H9 (cell line): ENCODE measurements at regions not wholly inside any gene's neighbourhood (a gene's known extent, or its start where the extent isn't known, plus 50 kb on each side); places are given as distances from the start of the nearest gene placed in this dataset.

Source experiments
- DNase-seq: peaks from one replicate; pipeline ENCODE4 v3.0.0-alpha.2; 2017
- H2AFZ ChIP-seq: one replicate; pipeline ENCODE4 v1.6.1; 2013; ENCODE audit warnings: mild to moderate bottlenecking, low read length, control low read depth, moderate library complexity
- H2AK5ac ChIP-seq: 2 replicates; pipeline ENCODE4 v1.6.1; 2013; ENCODE audit warnings: low read length, control low read depth, mixed read lengths; ENCODE audit not compliant: insufficient read length
- H2BK120ac ChIP-seq: one replicate; pipeline ENCODE4 v1.6.1; 2013; ENCODE audit warnings: low read depth, mild to moderate bottlenecking, low read length, control low read depth, inconsistent platforms; ENCODE audit not compliant: poor library complexity, severe bottlenecking
- H2BK12ac ChIP-seq: 2 replicates; pipeline ENCODE4 v1.6.1; 2013; ENCODE audit warnings: low read length, control low read depth, mixed read lengths, low read depth; ENCODE audit not compliant: insufficient read length
- H2BK15ac ChIP-seq: 2 replicates; pipeline ENCODE4 v1.6.1; 2013; ENCODE audit warnings: low read depth, low read length, control low read depth
- H2BK20ac ChIP-seq: one replicate; pipeline ENCODE4 v1.6.1; 2013; ENCODE audit warnings: low read depth, mild to moderate bottlenecking, low read length, control low read depth, inconsistent platforms; ENCODE audit not compliant: poor library complexity, severe bottlenecking
- H2BK5ac ChIP-seq: 2 replicates; pipeline ENCODE4 v1.6.1; 2013; ENCODE audit warnings: low read length, control low read depth, mixed read lengths; ENCODE audit not compliant: insufficient read length
- H3K14ac ChIP-seq: 2 replicates; pipeline ENCODE4 v1.6.1; 2013; ENCODE audit warnings: low read length, control low read depth; ENCODE audit not compliant: insufficient read depth
- H3K18ac ChIP-seq: 2 replicates; pipeline ENCODE4 v1.6.1; 2013; ENCODE audit warnings: low read depth, mild to moderate bottlenecking, mixed read lengths, low read length, control low read depth; ENCODE audit not compliant: insufficient read length
- H3K23ac ChIP-seq: 2 replicates; pipeline ENCODE4 v1.6.1; 2013; ENCODE audit warnings: low read length, control low read depth, mixed read lengths, low read depth; ENCODE audit not compliant: insufficient read length
- H3K23me2 ChIP-seq: 2 replicates; pipeline ENCODE4 v1.6.1; 2013; ENCODE audit warnings: low read depth, mild to moderate bottlenecking, mixed read lengths, low read length, control low read depth; ENCODE audit not compliant: insufficient read length, poor library complexity, severe bottlenecking
- H3K27ac ChIP-seq: 2 replicates; pipeline ENCODE4 v1.5.1; 2013; ENCODE audit warnings: low read length, control low read depth, mixed read lengths, low read depth; ENCODE audit not compliant: insufficient read length
- H3K27me3 ChIP-seq: 2 replicates; pipeline ENCODE4 v1.6.1; 2013; ENCODE audit warnings: low read length, control low read depth, inconsistent platforms; ENCODE audit not compliant: insufficient read depth
- H3K4ac ChIP-seq: 2 replicates; pipeline ENCODE4 v1.6.1; 2013; ENCODE audit warnings: low read depth, mild to moderate bottlenecking, control low read depth, inconsistent platforms, low read length, moderate library complexity
- H3K4me1 ChIP-seq: 2 replicates; pipeline ENCODE4 v1.6.1; 2013; ENCODE audit warnings: low read length, control low read depth, inconsistent platforms; ENCODE audit not compliant: insufficient read depth
- H3K4me2 ChIP-seq: 2 replicates; pipeline ENCODE4 v1.6.1; 2013; ENCODE audit warnings: low read length, control low read depth, mixed read lengths; ENCODE audit not compliant: insufficient read length, insufficient read depth
- H3K56ac ChIP-seq: 2 replicates; pipeline ENCODE4 v1.6.1; 2013; ENCODE audit warnings: low read depth, mild to moderate bottlenecking, mixed read lengths, low read length, control low read depth; ENCODE audit not compliant: insufficient read length
- H3K79me1 ChIP-seq: 2 replicates; pipeline ENCODE4 v1.6.1; 2013; ENCODE audit warnings: low read depth, mild to moderate bottlenecking, moderate library complexity, low read length, control low read depth, inconsistent platforms; ENCODE audit not compliant: insufficient read depth, poor library complexity, severe bottlenecking
- H3K79me2 ChIP-seq: 2 replicates; pipeline ENCODE4 v1.6.1; 2013; ENCODE audit warnings: low read length, control low read depth, inconsistent platforms; ENCODE audit not compliant: insufficient read depth
- H3K9ac ChIP-seq: 2 replicates; pipeline ENCODE4 v1.6.1; 2013; ENCODE audit warnings: low read length, control low read depth, mixed read lengths; ENCODE audit not compliant: insufficient read length; ENCODE audit errors: extremely low read depth
- H3K9me3 ChIP-seq: one replicate; pipeline ENCODE4 v1.6.1; 2013; ENCODE audit warnings: low read depth, low read length, inconsistent platforms; ENCODE audit not compliant: control insufficient read depth
- H3T11ph ChIP-seq: one replicate; pipeline ENCODE4 v1.6.1; 2013; ENCODE audit warnings: mild to moderate bottlenecking, low read length, control low read depth, inconsistent platforms
- H4K20me1 ChIP-seq: one replicate; pipeline ENCODE4 v1.6.1; 2013; ENCODE audit not compliant: control insufficient read depth, insufficient read length, insufficient read depth
- H4K5ac ChIP-seq: 2 replicates; pipeline ENCODE4 v1.6.1; 2013; ENCODE audit warnings: low read depth, mild to moderate bottlenecking, mixed read lengths, low read length, control low read depth; ENCODE audit not compliant: insufficient read length
- H4K8ac ChIP-seq: replicated peaks from 2 replicates; pipeline ENCODE4 v1.6.1; 2013; ENCODE audit warnings: low read length, control low read depth, mixed read lengths, low read depth; ENCODE audit not compliant: insufficient read length
- H4K91ac ChIP-seq: 2 replicates; pipeline ENCODE4 v1.6.1; 2013; ENCODE audit warnings: low read depth, mild to moderate bottlenecking, moderate library complexity, mixed read lengths, low read length, control low read depth; ENCODE audit not compliant: insufficient read length
- H3K27ac Mint-ChIP-seq, 3 experiments: 2 replicates in 2 of 3; 3 replicates in 1 of 3; pipeline ENCODE4 v1.8.0; 2020 to 2021; ENCODE audit warnings: mixed read lengths in 3 of 3, mild to moderate bottlenecking in 1 of 3, moderate library complexity in 1 of 3
- H3K27me3 Mint-ChIP-seq: 2 replicates; pipeline ENCODE4 v1.8.0; 2021; ENCODE audit warnings: low read depth, mild to moderate bottlenecking, moderate library complexity, mixed read lengths
- H3K36me3 Mint-ChIP-seq, 3 experiments: 2 replicates in 2 of 3; 3 replicates in 1 of 3; pipeline ENCODE4 v1.8.0; 2020 to 2021; ENCODE audit warnings: low read depth in 3 of 3, mixed read lengths in 3 of 3; ENCODE audit not compliant: insufficient read depth in 1 of 3
- H3K4me1 Mint-ChIP-seq, 2 experiments: 2 replicates each; pipeline ENCODE4 v1.8.0; 2020; ENCODE audit warnings: mixed read lengths in 2 of 2
- H3K4me3 Mint-ChIP-seq, 2 experiments: 2 replicates in 1 of 2; 3 replicates in 1 of 2; pipeline ENCODE4 v1.8.0; 2020 to 2021; ENCODE audit warnings: mild to moderate bottlenecking in 2 of 2, mixed read lengths in 2 of 2, moderate library complexity in 1 of 2
- H3K9me3 Mint-ChIP-seq, 2 experiments: 2 replicates in 1 of 2; 3 replicates in 1 of 2; pipeline ENCODE4 v1.8.0; 2020; ENCODE audit warnings: mild to moderate bottlenecking in 2 of 2, mixed read lengths in 2 of 2, moderate library complexity in 1 of 2
- WGBS: extraction: QIAGEN DNeasy Blood & Tissue Kit; methylation state at CpG from one replicate; pipeline ENCODE4 v1.1.7; 2013; ENCODE audit warnings: missing lambda C conversion rate, low lambda C conversion rate, mixed read lengths; ENCODE audit not compliant: insufficient read length; ENCODE audit errors: extremely low coverage; 5-methylcytosine and 5-hydroxymethylcytosine counted together
- TF ChIP-seq, protein P1 (sequence below): fragments of 200-600 bp; sonication (generic); conservative IDR thresholded peaks from 3 replicates; pipeline ENCODE4 v1.8.0; 2021; ENCODE audit warnings: antibody characterized with exemption, mild to moderate bottlenecking

DNA sequence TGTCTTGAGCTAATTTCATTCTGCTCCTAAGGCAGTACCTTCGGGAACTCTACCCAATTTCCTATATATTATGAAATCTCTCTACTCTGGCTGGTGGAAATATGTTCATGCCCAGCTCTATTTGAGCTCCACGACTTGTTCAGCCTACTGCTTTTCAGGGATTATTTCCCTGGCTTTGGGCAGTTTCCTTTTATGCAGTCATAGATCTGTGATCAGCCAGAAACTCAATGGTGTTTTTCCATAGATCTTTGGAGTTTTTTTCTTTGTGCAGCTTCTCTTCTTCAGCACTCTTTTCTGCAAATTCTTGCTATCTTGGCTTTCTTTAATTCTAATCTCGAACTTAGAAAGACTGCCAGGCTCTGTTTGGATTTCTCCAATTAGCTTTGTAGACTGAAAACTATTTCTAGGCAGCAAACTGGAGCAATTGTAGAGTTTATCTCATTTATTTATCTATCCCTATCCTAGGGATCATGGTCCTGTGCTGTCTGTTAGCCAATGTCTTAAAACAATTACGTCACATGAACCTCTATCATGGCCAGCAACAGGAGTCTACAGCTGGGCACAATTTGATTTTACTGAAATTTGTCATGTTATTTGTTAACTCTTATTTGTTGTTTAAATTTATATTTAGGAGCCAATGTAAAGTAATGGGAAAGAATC lies 328.4 kb downstream of the BCKDHB start:
- Histone ChIP-seq H3K27ac (no peak overlapping the region), H2BK20ac (no peak overlapping the region), H3K9ac (no peak overlapping the region), H3K9me3 (no peaks in the 10 kb centered on the region), H4K91ac (no peak overlapping the region), H3K23ac (no peak overlapping the region), H4K8ac (no peak overlapping the region), H3K79me1 (no peaks in the 10 kb centered on the region), H4K20me1 (no peaks in the 10 kb centered on the region), H2BK12ac (no peak overlapping the region), H3K23me2 (no peaks in the 10 kb centered on the region), H3K14ac (no peak overlapping the region), H3K4me1 (no peaks in the 10 kb centered on the region; the same call in 1 of the 2 replicates), H2AFZ (no peak overlapping the region), H3K4ac (no peak overlapping the region), H2BK15ac (no peak overlapping the region), H4K5ac (no peak overlapping the region), H2BK5ac (no peak overlapping the region), H3K79me2 (no peaks in the 10 kb centered on the region), H2AK5ac (no peak overlapping the region), H3K18ac (no peak overlapping the region), H3K56ac (no peak overlapping the region), H2BK120ac (no peak overlapping the region), H3K27me3 (no peaks in the 10 kb centered on the region), H3T11ph (no peak overlapping the region), H3K4me2 (no peak overlapping the region)
- Mint-ChIP-seq H3K4me3 (no peak overlapping the region), H3K4me1 (peaks cover 14 to 20% of the 10 kb centered on the region in 2 experiments), H3K9me3 (no peaks in the 10 kb centered on the region), H3K36me3 (no peaks in the 10 kb centered on the region), H3K27me3 (no peaks in the 10 kb centered on the region), H3K27ac (no peak overlapping the region; a peak in 1 of 7 replicates)
- WGBS: no CpG with 5 or more reads among the region's 4 CpGs
- TF ChIP-seq, protein P1, sequence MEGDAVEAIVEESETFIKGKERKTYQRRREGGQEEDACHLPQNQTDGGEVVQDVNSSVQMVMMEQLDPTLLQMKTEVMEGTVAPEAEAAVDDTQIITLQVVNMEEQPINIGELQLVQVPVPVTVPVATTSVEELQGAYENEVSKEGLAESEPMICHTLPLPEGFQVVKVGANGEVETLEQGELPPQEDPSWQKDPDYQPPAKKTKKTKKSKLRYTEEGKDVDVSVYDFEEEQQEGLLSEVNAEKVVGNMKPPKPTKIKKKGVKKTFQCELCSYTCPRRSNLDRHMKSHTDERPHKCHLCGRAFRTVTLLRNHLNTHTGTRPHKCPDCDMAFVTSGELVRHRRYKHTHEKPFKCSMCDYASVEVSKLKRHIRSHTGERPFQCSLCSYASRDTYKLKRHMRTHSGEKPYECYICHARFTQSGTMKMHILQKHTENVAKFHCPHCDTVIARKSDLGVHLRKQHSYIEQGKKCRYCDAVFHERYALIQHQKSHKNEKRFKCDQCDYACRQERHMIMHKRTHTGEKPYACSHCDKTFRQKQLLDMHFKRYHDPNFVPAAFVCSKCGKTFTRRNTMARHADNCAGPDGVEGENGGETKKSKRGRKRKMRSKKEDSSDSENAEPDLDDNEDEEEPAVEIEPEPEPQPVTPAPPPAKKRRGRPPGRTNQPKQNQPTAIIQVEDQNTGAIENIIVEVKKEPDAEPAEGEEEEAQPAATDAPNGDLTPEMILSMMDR: no peak
- no peak for DNase-seq
